Gastrocnemius medialis (tissue), 4 donors: ENCODE measurements at regions not wholly inside any gene's neighbourhood (a gene's known extent, or its start where the extent isn't known, plus 50 kb on each side); places are given as distances from the start of the nearest gene placed in this dataset.

Experiments used
- POLR2A ChIP-seq, 2 donors: fragments of 450-650 bp; IDR thresholded peaks; one replicate each; pipeline ENCODE4 v1.6.1; 2017; ENCODE audit warnings: antibody characterized with exemption in 2 of 2, mild to moderate bottlenecking in 2 of 2, moderate library complexity in 2 of 2
- TF ChIP-seq, protein P1 (sequence below), 5 experiments: fragments of 450-650 bp in 3 of 5; fragments of 200-600 bp in 2 of 5; sonication (generic) in 2 of 5; IDR thresholded peaks in 4 of 5; conservative IDR thresholded peaks in 1 of 5; 1 replicate in 4 of 5; 2 replicates in 1 of 5; pipeline ENCODE4 v1.5.1; 2016 to 2019; ENCODE audit warnings: antibody characterized with exemption in 5 of 5, mild to moderate bottlenecking in 3 of 5, moderate library complexity in 3 of 5

DNA sequence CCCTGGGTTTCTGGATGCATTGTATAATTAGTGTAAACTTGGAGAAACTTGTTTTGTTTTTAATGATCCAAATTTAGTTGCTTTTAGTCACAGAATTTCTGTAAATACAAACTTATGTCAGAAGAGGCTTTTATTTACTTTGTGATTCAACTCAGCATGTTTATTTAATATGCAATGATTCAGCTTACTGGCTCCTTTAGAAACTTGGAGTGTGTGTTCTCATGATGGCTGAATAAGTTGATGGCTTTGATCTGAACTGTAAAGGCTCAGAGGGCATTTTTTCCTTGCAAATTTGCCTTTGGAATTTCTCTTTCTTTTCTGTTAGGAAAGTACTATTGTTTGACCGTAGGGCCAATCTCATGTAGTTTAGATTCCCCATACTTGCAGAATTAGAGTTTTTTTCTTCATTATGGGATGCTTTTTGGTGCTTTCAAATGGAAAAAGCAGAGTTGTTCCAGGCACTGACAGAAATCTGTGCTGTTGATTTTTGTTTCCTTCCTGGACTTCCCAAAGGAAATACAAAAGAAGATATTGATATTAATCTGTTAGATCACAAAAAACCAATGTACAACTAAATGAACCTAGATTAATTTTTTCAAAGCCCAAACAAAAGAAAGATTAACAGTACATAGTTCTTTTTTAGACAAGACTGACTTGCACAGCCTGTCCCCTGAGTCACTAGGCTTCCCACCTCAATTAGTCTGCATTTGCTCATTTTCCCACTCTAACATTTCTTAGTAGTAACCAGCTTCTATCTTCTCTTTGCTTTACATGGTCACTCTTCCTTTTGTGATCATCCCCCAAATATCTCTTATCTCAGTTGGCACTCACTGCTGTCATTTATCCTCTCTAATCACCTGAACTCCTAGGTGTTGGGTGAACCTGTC lies 96.8 kb upstream of the AGR3 start:
- TF ChIP-seq, protein P1, sequence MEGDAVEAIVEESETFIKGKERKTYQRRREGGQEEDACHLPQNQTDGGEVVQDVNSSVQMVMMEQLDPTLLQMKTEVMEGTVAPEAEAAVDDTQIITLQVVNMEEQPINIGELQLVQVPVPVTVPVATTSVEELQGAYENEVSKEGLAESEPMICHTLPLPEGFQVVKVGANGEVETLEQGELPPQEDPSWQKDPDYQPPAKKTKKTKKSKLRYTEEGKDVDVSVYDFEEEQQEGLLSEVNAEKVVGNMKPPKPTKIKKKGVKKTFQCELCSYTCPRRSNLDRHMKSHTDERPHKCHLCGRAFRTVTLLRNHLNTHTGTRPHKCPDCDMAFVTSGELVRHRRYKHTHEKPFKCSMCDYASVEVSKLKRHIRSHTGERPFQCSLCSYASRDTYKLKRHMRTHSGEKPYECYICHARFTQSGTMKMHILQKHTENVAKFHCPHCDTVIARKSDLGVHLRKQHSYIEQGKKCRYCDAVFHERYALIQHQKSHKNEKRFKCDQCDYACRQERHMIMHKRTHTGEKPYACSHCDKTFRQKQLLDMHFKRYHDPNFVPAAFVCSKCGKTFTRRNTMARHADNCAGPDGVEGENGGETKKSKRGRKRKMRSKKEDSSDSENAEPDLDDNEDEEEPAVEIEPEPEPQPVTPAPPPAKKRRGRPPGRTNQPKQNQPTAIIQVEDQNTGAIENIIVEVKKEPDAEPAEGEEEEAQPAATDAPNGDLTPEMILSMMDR (IDR thresholded peaks at IDR 0.05 in 4 of 5, conservative IDR thresholded peaks at IDR 0.05 in 1 of 5): no peak
- no peak for TF ChIP-seq POLR2A (IDR thresholded peaks at IDR 0.05)
